GM21723 (cell line): ENCODE measurements at regions not wholly inside any gene's neighbourhood (a gene's known extent, or its start where the extent isn't known, plus 50 kb on each side); places are given as distances from the start of the nearest gene placed in this dataset.

ENCODE experiments used
- ATAC-seq: cut with Tn5 transposase; IDR thresholded peaks from one replicate; pipeline ENCODE4 v1.9.1; 2021; ENCODE audit warnings: mild to moderate bottlenecking, moderate library complexity; ENCODE audit not compliant: unreplicated experiment

DNA sequence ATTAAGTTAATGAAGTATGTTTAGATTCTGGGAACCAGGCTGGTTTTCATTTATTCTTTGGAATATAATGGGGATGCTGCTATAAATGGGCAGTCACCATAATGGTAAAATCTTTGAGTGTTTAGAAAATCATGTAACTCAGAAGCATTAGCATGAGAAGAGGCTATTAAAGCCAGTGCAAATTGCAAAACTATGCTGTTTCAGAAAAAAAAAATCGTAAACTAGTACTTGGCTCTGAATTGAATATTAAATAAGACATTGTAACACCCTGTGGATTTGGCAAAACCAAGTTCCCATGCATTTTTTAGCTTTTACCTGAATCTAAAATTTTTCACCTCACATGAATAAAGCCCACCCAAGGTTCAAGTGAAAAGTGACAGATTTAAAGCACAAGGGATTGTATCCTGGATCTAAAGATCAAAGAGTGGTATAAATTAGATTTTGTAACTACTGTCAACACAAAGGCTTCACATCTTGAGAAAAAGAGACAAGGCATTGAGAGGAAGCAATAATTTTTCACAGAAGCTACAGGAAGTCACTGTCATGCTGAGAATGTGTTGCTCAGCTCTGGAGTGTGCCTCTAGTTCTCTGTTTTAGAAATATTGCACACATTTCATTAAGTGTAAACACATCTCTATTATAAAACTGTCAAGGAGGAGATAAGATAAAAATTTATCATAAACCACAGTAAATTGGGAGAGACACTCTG, 142.2 kb downstream of the ABCA8 start:
- ATAC-seq, result no peak

DNA sequence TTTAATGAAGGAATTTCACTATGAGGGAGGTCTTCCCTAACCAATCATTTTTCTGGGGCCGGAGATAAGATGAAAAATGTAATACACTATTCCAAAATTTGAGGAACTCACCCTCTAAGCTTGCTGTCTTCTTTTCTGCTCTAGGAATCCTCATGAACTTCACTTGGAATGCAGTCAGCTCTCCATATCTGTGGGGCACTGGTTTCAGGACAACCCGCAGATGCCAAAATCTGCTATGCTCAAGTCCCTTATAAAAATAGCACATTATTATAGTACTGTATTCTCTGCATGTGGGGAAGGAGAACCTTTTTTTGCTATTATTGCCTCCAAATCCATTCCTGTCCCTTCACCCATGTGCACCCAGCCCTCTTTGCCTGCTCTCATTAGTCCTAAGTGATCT, 146.0 kb downstream of the ABCA8 start:
- no peak for ATAC-seq

DNA sequence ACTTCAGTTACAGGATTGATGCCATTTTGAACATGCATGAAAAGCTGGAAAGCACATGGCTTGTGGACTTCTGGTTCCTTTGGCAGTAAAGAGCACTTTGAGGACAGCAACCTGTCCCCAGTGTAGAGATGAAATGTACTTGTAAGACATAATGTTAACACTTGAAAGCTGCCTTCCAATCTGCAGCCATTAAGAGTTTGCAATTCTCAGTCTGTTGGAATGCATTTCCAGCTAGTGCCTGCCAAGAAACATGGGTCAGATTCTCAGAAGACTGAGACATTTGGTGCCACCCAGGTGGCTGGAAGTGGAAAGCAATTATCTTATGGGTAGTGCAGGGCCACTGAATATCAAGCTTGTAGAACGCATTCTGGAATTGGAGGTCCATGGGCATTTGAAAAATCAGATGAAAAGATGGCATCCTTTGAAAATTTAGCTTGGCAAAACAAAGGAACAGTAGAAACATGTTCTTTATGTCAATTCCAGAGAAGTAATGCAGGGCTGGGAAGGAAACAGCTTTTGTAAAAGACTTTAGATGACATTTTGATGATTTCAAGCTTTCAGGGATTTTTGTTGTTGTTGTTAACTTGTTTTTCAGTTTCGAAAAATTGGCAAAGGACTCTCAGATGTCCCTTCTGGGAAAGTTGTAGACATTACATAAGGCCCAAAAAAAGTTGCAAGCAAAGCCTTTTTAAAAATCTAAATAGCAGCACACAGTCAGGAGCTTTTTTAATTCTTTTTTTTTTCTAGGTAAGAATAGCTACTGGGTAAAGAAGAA, 147.0 kb downstream of the ABCA8 start:
- ATAC-seq, result no peak

DNA sequence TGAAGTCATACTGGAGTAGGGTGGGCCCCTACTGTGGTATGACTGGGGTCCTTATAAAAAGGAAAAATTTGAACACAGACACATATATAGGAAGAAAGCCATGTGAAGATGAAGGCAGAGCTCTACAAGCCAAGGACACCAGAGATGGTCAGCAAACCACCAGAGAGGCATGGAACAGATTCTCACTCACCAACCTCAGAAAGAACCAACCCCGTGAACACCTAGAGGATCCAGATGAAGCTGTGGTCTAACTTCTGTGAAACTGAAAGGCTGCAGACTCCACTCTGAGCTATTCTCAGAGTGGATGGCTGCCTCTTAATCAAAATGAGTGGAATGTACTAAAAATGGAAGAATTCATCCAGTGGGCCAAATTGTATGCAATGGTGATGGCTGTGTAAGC, 149.6 kb downstream of the ABCA8 start:
- ATAC-seq, result no peak

DNA sequence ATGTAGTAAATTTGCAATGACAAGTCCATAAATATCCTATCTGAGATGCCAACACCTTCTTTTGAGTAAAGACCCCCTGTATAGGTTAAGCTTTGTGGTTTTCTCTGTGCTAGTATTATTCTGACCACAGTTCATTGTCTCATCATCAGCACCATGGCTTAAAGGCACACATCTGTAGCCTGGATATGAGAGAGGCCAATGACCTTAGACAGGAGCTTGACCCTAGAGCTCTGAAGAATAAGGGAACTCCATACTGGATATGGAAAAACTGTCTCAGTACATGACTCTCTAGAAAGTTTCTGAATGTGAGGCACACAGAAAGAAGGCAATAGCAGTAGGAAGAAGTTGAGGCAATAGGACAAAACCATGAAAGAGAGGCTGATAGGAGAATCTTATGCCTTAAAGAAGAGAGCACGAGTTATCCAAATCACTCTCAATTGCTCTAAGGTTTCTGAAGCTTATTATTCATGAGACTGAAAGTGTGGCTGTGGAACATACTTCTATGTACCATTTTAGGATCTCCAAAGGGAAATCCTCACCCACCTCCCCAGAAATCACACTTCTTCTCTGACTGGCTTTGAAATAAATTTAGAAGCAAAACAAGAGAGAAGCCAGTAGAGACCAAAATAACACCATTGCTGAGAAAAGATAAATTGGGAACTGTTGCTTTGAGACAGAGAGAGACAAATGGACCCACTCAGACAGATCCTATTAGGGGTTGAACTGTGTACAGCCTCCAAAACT, 150.2 kb downstream of the ABCA8 start:
- ATAC-seq, result no peak

DNA sequence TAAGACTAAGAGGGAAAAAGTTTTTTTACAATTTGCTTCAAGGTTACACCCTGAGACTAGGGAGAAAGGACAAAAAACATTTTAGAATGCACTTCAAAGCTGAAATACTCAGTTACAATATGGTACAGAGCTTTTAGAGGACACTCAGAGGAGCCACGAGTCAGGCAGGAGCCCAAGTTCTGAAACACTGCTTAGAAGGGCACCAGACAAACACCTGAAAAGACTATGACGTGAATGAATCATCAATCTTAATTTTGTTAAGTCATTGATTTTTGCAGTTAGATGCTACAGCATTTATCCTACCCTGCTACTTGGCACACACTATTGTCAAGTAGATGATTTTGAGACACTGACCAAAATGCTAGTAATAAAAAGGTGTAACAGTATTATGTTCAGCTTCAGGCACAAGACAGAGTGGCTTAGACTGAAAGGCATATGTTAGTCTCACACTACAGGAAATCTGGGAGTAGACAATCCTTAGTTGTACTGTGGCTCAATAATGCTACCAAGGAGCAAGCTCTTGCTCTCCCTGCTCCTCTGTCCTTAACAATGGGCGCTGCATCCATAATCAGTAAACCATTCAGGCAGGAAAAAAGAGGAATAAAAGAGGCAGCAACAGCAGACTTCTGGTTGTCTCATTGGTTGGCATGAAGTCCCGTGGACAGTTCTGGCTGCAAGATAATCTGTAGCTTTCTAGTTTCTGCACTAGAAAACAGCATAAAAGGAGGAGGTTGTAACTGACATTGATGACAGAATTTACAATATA, 151.8 kb downstream of the ABCA8 start:
- no peak for ATAC-seq

DNA sequence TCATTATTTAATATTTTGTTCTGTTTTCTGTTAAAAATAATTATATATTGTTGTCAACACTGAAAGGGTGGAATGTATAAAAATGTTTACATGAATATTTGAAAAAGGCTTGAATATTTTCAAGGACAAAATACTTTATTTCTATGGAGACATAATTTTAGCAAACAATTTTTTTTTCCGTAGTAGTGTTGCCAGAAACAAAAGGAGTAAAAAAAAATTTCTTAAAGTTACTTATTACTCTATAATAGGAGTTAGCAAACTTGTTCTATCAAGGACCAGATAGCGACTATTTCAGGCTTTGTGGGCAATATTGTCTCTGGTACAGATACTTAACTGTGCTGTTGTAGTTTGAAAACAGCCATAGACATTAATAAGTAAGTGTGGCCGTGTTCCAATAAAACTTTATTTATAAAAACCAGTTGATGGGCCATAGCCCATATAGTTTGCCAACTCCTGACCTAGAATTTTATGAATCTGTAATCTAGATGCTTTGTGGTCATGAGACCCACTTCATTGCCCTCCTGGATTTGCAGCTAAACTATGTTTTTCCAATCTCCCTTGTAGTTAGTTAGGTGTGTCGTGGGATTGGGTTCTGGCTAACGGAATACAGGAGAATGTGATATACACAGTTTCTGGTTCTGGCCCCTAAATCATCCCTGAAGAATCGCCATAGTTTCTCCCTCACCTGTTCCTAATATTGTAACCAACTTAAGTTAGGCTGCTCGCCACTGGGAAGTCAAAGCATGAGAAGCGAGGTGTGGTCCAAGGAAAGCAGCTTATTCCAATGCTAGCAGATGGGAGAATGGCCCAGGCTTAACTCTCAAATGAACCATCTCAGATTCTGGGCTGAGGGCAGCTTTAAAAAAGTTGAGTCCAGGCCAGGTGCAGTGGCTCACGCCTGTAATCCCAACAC, 153.6 kb downstream of the ABCA8 start:
- no peak for ATAC-seq

DNA sequence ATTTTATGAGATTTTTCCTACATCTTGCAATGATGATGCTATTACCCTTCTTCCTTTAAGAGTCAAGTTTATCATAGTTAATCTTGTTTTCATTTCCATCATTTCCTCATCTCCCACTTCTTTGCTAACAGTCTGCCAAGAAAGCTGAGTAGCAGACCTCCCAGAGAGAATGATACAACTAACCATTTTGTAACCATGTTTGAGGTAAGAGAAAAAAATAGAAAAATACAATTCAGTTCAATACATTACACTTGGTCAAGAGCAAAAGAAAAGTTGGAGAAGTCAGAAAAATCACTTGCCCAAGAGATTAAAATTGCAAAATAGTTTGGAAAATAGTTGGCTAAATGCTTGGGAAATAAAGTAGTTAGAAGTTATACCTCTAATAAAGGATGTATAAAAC, 154.4 kb downstream of the ABCA8 start:
- ATAC-seq, result no peak

DNA sequence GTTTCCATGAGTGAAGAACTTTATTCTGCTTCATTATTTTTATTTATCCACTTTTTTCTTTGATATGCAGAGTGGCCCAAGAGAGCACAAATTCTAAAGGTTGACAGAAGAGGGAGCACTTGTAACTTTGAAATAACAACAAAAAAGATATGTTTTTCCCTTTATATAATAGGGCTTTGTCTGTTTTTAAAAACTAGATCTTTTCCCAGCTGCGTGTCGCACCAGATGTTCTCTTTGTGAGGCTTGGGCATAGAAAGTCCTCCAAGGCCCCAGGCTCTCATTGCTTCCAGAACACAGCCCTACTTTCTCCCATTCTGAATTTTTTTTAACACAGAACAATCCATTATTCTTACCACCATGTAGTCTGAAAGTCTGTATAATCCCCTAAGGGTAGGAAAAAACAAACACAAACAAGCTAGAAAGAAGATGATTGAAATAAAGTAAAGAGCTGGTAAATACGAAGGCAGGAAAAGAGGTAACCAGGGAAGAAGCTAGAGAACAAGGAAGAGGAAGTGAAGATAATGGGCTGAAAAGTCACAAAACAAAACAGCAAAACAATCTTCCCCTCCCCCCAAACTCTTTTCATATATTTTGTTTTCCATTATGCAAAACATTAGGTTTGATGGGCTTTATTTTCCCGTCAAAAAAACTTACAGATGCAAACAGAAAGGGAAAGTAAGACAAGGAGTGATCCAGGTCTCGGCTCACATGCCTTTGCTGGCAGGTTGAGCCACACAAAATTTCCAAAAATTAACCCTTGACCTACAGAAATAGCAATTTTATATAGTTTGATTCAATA, 160.4 kb downstream of the ABCA8 start:
- no peak for ATAC-seq

DNA sequence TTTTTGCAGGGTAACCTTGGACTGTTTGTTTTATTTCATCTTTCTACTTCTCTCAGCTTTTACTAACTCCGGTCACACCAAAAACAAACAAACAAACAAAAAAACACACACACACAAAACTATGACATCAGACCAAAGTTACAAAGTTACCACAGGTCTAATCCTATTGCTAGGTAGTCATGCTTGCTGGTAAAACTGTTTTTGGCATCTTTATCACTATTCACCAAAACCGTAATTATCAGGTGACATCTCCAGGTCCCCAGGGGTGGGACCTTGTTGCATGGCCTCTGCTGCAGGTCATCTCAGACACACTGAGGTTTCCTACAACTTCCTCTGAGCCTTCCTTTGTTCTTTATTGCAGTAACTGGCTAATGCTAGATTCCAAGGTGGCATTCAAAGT, 162.3 kb downstream of the ABCA8 start:
- no peak for ATAC-seq

DNA sequence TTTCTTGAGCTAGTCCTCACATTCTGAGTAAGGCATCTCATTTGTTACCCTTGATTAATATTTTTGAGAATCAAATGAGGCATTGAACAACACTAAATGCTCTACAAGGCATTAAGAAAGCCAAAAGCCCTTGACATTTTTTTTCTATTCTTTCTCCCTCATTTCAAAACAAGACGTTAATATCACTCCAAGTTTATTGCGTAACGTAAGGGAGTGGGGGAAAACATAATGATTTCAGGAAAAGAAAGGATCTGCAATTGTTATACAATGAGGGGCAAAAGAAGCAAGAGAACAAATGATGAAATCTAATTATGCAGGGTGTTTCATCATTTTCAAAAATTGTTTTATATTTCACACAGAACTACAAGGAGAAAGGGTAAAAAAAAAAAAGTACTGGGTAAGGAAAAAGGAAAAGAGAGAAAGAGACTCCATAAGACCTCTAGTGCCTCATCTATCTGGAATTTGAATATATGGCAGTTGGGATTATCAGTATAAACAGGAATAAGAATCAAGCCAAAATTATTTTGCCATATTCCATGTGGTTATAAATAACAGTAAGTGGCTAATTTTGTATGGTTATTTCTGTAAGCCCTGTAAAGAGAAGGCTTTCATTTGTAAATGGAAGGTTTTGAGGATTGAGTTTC, 163.0 kb downstream of the ABCA8 start:
- no peak for ATAC-seq

DNA sequence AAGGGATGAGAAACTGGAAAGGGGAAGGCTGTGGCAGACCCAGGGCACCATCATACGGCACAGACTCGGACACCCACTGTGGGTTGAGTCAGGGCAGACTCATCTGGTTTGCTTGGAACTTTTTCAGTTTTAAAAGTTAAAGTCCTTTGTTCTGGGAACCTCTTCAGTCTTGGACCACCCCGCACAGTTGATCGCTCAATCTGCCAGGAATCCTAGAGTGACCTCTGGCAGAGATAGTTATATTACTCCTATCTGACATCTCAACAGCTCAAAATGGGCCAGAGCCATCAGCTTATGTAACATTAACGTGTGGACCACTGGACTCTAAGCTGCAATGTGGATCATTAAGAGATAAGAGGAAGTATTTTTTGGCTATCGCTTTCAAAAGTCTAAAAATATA, 164.3 kb downstream of the ABCA8 start:
- no peak for ATAC-seq

DNA sequence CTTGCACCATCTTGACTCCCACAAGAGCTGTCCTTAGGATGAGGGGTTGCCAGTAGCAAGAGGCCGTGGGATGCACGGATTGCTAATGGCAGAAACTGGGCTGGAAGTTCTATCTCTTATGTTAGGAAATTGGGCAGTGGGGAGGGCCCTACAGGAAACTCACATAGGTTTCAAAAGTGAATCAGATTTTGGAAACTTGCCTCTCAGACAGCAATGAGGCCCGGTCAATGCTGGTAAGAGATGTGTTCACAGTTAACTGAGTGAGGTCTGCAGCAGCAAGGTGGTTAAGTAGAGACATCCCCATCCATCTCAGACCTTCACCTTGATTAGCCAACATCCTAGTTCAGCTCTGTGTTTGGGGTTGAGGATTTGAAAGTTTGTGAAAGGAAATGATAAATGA, 164.7 kb downstream of the ABCA8 start:
- no peak for ATAC-seq

DNA sequence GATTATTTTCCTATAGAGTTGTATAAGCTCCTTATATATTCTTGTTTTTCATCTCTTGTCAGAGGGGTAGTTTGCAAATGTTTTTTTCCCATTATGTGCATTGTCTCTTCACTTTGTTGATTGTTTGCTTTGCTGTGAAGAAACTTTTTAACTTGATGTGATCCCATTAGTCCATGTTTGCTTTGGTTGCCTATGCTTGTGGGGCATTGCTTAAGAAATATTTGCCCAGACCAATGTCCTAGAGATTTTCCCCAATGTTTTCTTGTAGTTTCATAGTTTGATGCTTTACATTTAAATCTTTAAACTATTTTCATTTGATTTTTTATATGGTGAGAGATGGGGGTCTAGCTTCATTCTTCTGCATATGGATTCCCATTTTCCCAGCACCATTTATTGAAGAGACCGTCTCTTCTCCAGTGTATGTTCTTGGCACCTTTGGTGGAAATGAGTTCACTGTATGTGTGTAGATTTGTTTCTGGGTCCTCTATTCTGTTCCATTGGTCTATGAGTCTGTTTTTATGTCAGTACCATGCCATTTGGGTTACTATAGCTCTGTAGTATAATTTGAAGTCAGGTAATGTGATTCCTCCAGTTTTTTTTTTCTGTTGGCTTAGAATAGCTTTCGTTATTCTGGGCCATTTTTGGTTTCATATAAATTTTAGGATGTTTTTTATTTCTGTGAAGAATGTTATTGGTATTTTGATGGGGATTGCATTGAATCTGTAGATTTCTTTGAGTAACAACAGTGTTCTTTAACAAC, 165.8 kb downstream of the ABCA8 start:
- no peak for ATAC-seq

DNA sequence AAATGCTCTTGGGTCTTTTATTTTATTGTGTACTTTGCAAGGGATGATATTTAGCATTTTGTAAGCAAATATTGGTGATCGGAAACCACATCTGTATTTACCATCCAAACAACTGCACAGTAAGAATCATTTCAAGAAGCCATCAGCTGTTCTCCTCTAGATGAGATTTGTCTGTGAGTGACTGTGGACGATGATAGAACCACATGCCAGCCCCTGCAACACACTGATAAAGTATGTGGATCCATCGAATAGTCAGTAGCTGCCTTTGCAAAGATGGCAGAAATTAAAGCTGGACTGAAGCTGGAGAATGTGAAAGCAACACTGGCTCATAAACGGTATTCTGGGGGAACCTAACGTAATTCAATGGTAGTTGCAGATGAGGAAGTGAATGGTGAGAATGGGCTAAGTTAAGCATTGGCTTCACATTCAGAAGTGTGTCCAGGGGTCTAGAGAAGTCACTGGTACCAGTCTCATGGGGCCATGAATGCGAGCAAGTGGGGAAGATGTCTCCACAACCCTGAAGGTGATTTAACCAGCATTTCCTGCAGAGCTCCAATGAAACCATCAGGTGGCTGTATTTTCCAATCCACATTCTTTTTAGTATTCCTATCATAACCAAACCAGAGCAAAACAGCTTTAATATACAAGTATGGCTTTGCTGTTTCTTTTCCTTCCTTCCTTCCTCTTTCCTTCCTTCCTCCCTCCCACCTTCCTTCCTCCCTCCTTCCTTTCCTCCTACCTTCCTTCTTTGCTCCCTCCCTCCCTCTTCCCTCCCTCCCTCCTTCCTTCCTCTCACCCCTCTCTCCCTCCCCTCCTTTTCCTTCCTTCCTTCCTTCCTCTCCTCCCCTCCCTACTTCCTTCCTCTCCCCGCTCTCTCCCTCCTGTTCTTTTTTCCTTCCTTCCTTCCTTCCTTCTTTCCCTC, 169.4 kb downstream of the ABCA8 start:
- ATAC-seq, result no peak

DNA sequence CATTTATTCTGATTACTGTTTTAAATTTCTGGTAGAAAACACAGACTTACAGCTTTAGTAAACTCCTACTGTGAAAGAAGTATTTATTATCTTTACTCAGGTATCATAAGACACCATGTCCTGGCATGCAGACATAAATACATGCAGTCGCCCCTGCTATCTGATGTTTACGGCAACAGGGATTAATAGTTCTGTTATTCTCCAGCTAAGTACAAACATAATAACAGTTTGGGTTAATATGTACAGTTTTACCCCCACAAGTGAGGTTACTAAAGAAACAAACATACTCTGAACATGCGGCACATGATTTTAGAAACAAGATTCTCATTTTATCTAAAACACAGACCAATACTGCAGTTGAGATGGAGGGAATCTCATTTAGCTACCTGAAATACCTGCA, 170.8 kb downstream of the ABCA8 start:
- ATAC-seq, result no peak

DNA sequence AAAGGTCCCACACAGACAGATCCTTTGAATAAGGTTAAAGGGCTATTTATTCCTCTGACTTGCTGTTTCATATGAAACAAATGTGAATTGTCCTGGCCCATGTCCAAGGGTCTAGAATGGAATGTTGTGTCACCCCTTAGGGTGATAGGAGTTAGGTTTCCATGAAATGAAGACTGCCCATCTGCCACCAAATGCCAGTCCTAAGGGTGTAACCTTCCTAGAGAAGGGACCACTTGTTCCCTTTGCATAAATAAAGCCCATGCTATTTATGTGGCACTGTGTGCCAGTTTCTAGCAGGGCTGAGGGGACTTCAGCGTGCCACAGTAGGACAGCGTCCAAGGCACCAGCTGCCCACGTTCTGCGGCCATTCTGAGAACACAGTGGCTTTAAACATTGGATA, 171.3 kb downstream of the ABCA8 start:
- ATAC-seq, result no peak
